Renal cortex interstitium (tissue), 11 donors: ENCODE measurements at regions not wholly inside any gene's neighbourhood (a gene's known extent, or its start where the extent isn't known, plus 50 kb on each side); places are given as distances from the start of the nearest gene placed in this dataset.

Experiments used
- DNase-seq, 11 donors: peaks; one replicate each; pipeline ENCODE4 v3.0.0-alpha.2; 2013; ENCODE audit warnings: low read depth in 9 of 11, low spot score in 4 of 11; ENCODE audit errors: extremely low read depth in 1 of 11

DNA sequence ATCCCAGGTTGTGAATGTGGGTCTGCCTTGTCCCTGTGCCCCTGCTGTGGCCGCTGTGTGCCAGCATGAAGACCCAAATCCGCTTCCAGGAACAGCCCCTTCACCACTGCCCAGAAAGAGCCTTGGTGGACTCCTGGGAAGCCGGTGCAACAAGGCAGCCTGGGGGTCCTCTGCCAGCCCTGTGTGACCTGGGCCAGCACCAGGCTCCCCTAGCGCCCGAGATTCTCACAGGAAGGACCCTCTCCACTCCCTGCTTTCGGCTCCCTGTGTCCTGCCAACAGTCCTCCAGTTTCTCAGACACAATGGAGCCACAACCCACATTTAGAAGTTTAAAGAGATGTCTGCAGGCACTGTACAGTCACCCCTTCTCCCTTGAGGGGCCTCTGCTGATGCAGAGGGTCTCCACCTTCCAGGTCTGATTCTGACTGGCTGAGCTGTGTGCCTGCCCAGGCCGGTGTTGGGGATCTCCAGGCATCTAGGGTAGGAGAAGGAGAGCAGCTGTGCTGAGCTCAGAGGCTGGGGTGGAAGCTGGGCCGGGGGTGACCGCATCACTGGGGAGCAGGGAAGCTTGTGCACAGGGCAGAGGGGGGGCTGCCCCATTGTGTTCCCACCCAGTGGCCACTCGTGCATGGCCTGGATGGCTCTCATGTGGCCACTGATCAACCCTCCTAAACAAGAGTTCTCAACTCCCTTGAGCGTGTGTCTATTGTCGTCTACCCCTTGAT lies 174.0 kb downstream of the IRX2 start:
- no peak for DNase-seq

DNA sequence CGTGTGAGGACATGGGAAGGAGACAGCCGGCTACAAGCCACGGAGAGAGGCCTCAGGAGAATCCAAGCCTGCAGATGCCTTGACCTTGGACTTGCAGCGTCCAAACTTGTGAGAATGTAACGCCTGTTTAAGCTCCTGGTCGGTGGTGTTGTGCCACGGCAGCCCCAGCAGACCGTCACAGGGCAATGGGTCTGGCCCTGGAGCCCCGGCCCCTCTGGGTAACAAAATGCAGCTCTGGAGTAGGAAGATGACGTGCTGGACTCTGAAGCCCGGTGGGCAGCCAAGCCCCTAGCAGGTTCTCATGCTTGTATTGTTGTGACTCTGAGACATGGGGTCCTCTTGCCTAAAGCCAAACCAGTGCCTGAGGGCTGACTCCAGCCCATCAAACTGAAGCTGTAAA lies 174.7 kb downstream of the IRX2 start:
- DNase-seq, result no peak

DNA sequence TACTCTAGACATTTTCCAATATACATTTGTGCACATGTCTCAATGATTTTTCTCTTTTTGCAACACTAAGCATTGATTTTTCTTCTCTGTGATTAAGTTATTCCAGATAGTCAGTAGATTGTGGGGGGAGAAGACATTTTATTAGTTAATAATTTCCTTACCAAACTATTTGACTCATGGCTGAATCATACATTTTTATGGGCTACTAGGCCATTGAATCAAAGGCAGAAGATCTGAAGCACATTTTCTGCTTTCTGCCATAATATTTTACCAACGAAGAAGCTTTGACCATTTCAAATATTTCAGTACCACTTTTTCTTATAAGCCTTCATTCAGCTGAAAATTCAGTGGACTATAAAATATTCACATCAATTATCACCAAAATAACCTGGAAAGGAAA lies 175.6 kb downstream of the IRX2 start:
- no peak for DNase-seq

DNA sequence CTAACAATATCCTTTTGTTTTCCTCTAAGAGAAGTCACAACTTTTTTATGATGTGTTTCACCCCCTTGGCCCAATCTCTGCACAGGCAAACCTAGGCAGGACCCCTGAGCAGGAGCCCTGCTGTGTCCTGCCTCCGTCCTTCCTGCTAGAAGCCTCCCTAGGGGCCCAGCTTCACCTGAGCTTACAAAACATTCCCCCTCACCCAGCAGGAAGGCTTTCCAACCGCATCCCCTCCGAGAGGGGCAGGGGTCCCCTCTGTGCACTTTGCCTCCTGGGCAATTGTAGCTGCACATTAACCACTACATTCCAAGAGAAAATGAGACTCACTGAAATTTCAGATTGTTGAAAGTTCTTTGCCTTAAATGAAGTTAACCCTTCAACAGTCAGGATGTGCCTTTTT lies 176.2 kb downstream of the IRX2 start:
- DNase-seq, result peak in 1 of 11 donors; percentile 29

DNA sequence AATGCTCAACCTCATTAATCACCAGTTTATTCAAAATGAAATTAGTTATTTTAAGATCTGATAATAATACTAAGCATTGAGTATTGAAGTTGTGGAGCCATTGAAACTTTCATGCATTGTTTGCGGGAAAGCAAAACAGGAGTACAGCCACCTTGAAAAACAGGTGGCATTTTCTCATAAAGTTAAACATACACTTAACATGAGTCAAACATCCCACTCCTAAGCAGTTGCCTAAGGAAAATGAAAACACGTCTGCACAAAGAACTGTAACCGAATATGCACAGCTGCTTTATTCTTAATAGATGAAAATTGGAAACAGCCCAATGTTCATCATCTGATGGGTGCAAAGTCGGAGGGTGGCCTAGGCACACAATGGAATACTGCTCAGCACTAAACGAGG lies 177.3 kb downstream of the IRX2 start:
- DNase-seq, result no peak

DNA sequence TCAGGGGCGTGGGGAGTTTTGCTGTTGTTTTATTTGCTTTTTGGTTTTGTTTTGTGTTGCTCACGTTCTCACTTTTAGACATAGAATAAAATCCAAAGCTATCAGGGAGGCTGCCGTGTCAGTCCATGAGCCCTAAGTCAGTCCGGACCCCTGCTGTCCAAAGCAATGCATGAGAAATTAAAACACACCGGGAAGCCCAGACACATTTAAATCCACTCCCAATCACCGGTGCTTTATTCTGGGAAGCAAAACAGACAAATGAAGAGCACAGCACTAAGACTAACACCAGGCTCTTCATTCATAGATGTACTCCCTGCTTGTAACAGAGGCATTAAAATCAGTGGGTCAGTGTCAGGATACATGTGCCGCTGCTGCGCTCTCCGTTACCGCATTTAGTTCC lies 180.9 kb downstream of the IRX2 start:
- no peak for DNase-seq

DNA sequence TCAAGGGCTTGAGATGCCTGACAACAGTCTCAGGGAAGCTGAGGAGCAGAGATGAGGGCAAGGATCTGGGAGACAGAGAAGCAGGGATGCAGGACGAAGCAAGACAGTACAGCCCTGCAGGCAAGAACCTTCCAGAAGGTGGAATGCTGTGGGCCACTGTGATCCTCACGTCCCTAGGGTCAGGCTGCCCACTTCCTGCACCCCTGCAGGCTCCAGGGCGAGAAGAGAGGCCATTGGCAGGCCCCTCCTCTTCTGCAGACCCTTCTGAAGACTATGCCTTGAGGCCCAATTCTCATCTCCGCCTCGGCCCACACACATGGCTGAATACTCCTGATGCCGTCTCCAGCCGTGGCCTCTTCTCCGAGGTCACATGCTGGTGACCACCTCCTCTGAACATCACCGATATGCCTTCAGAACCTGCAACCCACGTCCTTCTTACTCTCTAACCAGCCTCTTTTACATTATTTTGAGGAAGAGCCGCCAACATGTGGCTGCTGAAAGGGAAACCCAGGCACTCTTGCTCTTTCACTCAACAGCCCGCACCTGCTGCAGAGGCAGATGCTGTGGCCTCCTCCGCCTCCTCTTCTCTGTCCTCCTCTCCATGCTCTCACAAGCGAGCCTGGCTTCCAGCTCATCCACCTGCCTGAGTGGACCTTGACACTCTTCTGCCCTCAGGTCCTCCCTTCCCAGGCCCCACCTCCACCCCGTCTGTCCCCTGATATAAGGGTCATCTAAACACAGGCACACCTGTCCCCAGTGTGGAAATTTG lies 181.5 kb downstream of the IRX2 start:
- no peak for DNase-seq

DNA sequence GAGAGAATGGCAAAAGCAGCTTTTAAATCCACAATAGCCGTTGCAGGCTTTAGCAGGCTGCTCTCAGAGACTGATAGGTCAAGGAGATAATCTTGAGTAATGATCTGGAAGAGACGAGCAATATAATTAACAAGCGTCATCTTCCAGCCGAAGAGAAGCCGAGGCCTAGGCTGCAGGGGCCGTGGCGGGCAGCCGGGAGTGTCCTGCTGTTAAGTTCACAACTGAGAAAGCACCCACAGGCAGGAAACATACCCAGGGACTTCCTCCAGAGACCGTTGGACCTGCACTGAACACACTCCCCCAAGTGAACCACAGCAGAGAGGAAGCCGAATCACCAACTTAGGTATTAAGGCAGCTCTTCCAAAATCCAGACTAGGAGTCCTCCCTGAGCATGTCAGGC lies 182.3 kb downstream of the IRX2 start:
- no peak for DNase-seq

DNA sequence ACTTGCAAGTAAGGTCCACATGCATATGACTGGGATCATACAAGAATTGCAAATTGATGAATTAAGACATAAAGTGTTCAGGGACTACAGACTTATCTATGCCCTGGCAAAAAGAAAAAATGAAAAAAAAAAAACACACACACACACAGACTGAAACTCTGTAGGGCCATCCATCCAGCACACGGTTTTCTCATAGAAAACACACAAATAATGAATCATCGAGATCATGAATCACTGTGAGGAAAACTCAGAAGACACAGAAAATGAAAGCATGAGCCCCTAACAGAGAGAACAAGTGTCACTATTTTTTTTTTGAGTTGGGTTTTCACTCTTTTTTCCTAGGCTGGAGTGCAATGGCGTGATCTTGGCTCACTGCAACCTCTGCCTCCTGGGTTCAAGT lies 185.2 kb downstream of the IRX2 start:
- DNase-seq, result no peak

DNA sequence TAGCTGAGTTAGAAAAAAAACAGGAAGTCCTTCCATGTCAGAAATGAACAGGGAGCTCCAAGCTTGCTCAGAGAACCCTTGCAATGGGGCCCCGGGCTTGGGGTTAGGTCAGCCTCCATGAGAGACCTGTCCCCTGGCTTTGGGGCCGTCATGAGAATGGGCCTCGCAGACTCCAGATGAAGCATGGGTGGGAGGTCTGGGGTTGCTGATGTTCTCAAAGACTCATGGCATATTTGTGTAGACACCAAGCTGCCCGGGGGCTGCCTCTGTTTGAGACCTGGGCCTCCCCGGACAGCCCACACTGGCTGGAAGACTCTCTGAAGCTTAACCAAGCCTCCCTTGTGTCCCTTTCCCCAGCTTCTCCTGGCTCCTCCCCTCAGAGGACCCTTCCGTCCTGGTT lies 186.3 kb downstream of the IRX2 start:
- no peak for DNase-seq

DNA sequence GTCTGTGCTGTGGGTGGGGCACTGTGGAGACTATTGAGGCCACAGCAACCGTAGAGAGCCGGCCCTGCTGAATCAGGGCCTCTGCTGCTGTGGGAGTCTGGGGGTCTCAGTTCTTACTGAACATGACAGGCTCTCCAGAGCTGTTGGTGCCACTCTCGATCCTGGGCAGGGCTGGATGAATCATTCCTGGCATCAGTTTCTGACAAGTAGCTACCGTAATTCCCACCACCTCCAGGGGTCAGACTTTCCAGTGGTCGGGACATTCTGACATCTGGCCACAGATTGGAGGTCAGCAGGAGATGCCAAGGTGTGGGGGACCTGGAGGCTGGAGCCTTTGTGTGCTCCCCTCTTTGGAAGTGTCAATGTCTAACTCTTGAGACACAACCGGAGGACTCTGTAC lies 188.4 kb downstream of the IRX2 start:
- no peak for DNase-seq

DNA sequence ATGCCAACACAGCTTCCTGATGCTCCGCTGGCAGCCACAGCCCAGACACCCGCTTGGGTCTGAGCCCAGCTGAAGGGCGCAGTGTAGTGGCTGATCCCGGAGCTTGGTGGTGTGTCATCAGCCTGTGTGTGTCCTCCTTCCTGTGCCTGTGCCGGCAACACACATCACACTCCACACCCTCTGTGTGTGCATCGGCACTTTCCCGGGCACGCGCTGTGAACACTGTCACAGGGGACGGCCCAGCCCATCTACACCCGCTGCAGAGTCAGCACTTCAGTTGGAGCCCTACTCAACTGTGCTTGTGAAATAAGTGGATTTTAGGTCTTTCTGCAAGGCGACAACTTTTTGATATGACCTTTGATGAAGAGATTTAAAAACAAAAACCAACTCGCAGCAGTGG lies 189.4 kb downstream of the IRX2 start:
- no peak for DNase-seq

DNA sequence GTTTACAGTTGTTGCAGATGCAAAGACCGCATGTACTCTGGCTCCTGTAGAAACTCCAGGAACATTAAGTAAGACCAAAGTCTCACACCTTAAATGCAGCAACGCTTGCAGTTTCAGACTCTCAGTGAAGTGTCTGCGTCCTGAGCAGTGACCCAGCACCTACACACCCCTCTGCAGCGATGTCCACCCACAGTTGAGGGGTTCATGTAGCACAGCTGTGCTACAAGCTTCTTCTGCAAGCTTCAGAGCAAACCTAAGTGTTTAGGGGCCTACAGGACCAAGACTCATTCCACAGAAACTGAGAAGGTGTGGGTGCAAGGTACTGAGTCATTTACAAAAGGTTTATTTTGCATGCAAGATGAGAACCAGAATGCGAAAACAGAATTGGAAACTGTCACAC lies 191.0 kb downstream of the IRX2 start:
- DNase-seq, result no peak

DNA sequence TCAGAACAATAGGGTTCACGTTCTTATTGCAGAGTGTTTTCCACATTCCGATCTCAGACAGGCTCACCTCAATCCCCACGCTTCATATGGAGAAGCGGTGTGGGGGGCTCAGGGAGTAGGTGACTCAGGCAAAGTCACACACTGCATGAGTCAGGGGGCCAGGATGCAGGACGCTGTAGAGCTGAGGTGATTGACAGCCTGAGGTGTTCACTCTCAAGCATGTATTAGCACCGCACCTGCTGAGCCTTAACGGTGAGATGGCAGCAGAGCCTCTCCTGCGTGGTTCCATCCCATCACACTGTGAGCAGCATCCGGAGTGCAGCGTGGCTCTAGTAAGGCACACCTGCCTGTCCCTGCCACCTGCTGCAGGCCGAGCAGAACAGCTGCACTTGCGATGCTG lies 194.0 kb downstream of the IRX2 start:
- DNase-seq, result no peak

DNA sequence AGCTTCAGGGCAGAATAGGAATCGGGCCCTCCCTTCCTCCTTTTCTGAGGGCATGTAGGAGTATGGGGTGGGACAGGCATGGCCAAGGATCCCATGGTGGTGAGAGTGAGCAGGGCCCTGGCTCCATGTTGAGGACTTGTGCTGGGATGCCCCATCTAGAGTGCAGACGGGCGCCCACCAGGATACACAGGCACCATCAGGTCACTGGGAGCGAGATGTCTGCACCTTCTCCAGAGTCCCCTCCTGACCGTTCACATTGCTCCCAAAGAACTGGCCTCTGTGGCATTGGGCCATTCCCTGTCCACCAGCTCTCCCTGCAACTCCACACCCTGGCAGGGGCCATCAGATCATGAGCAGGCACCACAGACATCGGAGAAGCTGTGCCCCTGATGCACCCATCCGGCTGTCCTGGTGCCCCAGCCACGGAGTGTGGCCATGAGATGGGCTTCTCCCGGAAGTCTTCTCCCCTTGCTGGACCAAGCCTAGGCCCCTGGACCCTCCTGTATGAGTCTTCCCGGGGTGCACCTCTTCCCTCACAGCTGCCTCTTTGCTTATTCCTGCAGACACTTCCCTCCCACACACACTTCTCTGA lies 195.0 kb downstream of the IRX2 start:
- DNase-seq, result no peak

DNA sequence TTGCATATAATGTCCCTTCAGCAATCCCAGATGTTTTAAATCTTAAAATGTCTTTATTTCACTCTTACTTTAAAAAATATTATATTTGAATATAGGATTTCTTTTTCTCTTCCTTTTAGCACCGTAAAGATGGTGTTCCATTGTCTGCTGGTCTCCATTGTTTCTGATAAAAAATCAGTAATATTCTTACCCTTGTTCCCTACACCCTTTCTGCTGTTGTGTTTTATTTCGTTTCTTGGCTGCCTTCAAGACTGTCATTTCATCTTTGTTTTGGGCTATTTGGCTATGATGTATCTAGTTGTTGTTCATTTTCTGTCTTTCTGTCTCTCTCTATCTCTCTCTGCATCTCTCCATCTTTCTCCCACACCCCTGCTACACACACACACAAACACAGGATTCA lies 197.9 kb downstream of the IRX2 start:
- DNase-seq, result no peak

DNA sequence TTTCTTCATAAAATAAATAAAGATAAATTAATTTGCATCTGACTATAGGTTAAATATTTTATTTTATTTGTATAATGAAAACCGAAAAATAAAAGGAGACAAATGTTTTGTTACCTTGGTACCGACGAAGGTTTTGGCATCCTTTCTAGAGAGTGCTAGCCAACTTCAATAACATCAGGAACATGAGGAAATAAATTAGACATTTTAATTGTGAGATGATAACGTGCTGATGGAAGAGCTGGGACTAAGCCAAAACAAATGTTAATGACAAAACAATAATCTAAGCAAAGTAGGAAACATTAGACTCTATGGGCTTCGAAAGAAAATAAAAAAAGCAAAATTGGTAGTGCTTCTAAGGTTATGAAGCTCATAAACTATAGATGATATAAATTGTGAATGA lies 201.0 kb downstream of the IRX2 start:
- DNase-seq, result peak in 2 of 11 donors; percentile 9 to 11

DNA sequence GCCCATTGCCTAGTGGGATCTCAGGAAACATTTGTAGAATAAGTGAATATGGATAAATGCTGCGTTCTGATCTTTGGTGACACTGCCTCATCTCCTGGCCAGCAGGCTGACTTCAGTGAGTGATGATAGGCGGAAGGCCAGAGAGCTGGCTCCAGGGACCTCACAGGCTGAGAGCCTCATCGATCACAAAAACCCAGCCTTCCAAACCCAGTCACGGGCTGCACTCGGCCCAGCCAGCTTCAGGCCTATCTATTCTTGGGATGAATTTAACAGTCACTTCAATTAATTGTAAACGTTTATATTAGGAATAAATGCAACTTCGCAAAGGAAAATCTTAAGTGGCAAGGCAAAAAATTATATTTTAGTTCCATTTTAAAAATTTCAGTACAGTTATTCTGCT lies 201.6 kb downstream of the IRX2 start:
- no peak for DNase-seq

DNA sequence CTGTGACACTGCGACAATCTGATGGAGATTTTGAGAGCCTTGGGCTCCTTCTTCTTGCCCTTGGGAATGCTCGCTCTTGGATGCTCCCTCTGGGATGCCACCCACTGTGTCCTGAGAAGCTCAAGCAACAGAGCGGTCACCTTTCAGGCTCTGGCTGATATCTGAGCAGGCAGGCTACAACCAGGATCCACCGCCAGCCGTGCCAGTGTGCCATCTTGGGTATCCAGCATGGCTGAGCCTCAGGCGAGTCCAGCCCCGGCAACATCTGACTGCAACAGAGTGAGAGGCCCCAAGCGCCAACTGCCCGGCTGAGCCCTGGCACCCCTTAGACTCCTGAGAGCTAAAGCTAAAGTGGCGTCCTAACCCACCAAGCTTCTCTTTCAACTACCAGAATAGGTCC lies 202.1 kb downstream of the IRX2 start:
- DNase-seq, result no peak

DNA sequence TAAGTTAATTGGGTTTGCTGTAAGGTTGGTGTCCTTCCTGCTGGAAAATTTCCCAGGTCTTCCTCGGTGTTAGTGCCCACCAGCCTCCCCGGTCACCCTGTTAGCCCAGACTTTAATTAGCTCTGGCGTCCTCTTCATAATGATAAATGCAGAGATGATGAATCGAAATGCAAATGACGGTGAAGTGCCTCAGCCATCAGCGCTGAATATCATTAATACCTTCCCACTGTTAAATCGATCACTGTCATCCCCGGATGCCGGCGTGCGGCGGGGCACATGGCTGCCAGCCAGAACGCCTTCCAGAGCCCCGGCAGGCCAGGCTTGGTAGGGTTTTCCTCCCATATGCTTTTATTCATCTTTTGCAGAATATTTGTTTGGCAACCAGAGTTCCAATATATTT lies 204.5 kb downstream of the IRX2 start:
- no peak for DNase-seq

DNA sequence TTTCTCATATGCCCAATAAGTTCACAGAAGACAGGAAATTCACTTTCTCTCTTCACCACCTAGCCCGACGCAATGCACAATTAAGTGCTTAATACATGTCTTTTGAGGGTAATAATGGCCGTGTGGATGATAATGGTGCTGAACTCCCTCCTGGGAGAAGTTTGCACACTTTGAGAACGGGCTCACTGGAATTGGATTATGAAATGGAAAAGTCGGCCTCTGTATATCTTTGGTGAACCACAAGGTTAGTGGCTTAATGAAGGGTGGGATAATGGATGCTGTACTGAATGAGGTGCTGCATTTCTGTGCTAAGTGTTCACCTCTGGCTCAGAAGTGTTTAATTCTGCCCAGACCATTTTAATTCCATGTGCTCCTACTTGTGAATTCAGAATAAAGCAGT lies 207.5 kb downstream of the IRX2 start:
- DNase-seq, result no peak
